Fibroblast of the aortic adventitia (primary cell): ENCODE measurements at regions not wholly inside any gene's neighbourhood (a gene's known extent, or its start where the extent isn't known, plus 50 kb on each side); places are given as distances from the start of the nearest gene placed in this dataset.
A peak's percentile ranks its signal among the peaks of the same experiment; 100 is the strongest.

Source experiments
- DNase-seq: peaks from one replicate; pipeline ENCODE4 v3.0.0-alpha.2; 2010; ENCODE audit warnings: low read depth
- H3K4me3 ChIP-seq: 2 replicates; pipeline ENCODE4 v1.5.1; 2011; ENCODE audit warnings: low read depth, mild to moderate bottlenecking, control low read depth, low read length, moderate library complexity
- CTCF ChIP-seq: IDR thresholded peaks from 2 replicates; pipeline ENCODE4 v1.5.1; 2011; ENCODE audit warnings: mild to moderate bottlenecking, low read length, control low read depth, inconsistent platforms; ENCODE audit not compliant: insufficient read depth

- DNase-seq, result no peak
- H3K4me3 ChIP-seq, result no peak overlapping the region
- no peak for TF ChIP-seq CTCF
These were observed 58.5 kb upstream of the LARS2 start for GRCh38 chr3:45329761-45330305.

GRCh38 chr3:45330510-45331295 is 57.7 kb upstream of the LARS2 start:
- no peak overlapping the region for H3K4me3 ChIP-seq
- no peak for DNase-seq
- TF ChIP-seq CTCF, result no peak

GRCh38 chr3:45332493-45332892 is 55.9 kb upstream of the LARS2 start:
- no peak for TF ChIP-seq CTCF
- no peak for DNase-seq
- H3K4me3 ChIP-seq, result no peak overlapping the region

GRCh38 chr3:45332901-45333407 is 55.4 kb upstream of the LARS2 start:
- no peak for TF ChIP-seq CTCF
- no peak overlapping the region for H3K4me3 ChIP-seq
- no peak for DNase-seq

- H3K4me3 ChIP-seq, result no peak overlapping the region
- no peak for TF ChIP-seq CTCF
- DNase-seq, result peak; percentile 11
These were observed 54.8 kb upstream of the LARS2 start for GRCh38 chr3:45333549-45333948.

- no peak overlapping the region for H3K4me3 ChIP-seq
- no peak for TF ChIP-seq CTCF
- DNase-seq, result no peak
These were observed 50.4 kb upstream of the LARS2 start for GRCh38 chr3:45337839-45338470.
